Activated naive CD4-positive, alpha-beta T cell treated with anti-CD3 and anti-CD28 coated beads, Interleukin-2, amount 10 ng/mL, durations not matched to agents 7 days and 5 days (primary cell): ENCODE measurements at regions not wholly inside any gene's neighbourhood (a gene's known extent, or its start where the extent isn't known, plus 50 kb on each side); places are given as distances from the start of the nearest gene placed in this dataset.
A peak's percentile ranks its signal among the peaks of the same experiment; 100 is the strongest.
"Not testable (repeated sequence)": the region's sequence is repeated elsewhere in the genome, so short reads cannot be mapped to it uniquely, and the experiment has no call there.

Experiments
- CTCF ChIA-PET: fragments of 350-600 bp; sonication (Branson Sonifier 250); formaldehyde crosslinking; loops from one replicate; lab custom pipeline; 2021; ENCODE audit warnings: antibody characterized with exemption; lab: Charles Lee
- DNase-seq: peaks from one replicate; pipeline ENCODE4 v3.0.0-alpha.2; 2020
- H3K27ac Mint-ChIP-seq: one replicate; pipeline ENCODE4 v1.8.0; 2021; ENCODE audit warnings: mild to moderate bottlenecking, moderate library complexity, mixed read lengths
- H3K27me3 Mint-ChIP-seq: one replicate; pipeline ENCODE4 v1.8.0; 2021; ENCODE audit warnings: mild to moderate bottlenecking, mixed read lengths
- H3K36me3 Mint-ChIP-seq: one replicate; pipeline ENCODE4 v1.8.0; 2021; ENCODE audit warnings: mixed read lengths
- H3K4me1 Mint-ChIP-seq: one replicate; pipeline ENCODE4 v1.8.0; 2021; ENCODE audit warnings: mixed read lengths
- H3K4me3 Mint-ChIP-seq: one replicate; pipeline ENCODE4 v1.8.0; 2021; ENCODE audit warnings: mild to moderate bottlenecking, moderate library complexity, mixed read lengths
- H3K9me3 Mint-ChIP-seq: one replicate; pipeline ENCODE4 v1.8.0; 2021; ENCODE audit warnings: mixed read lengths

- CTCF ChIA-PET, result interaction anchor here (1.0 kb wide), 1 partner anchor 15 kb away, joined by 3 read pairs; no protein-coding TSS in a partner anchor
Observed at GRCh38 chr6:20335872-20336271, 65.8 kb upstream of the E2F3 start.

DNA sequence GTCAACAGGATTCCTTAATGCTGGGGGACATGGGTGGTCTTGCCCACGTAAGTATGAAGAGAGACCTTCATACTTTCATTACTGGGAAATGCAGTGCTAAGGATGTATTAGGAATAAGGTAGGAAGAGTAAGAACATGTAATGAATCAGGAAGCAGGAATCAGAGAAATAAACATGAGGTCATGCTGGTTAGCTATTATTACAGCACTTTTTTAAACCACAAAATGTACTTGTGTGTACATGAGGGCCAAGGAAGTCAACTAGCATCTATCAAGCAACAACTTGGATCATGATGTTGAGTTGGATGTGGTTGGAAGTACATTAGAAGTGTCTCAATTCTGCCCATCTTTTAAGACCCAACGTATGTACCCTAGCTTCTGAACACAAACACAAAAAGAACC, 63.5 kb upstream of the E2F3 start:
- CTCF ChIA-PET, result no interaction called here
- DNase-seq, result no peak
- H3K4me3 Mint-ChIP-seq, result no peak overlapping the region
- peaks cover 34% of the 10 kb centered on the region for H3K4me1 Mint-ChIP-seq
- H3K9me3 Mint-ChIP-seq, result peaks cover 6% of the 10 kb centered on the region
- no peak overlapping the region for H3K27ac Mint-ChIP-seq
- peaks cover 11% of the 10 kb centered on the region for H3K27me3 Mint-ChIP-seq
- H3K36me3 Mint-ChIP-seq, result peaks cover 6% of the 10 kb centered on the region

More at GRCh38 chr6:20335872-20336271, 65.8 kb upstream of the E2F3 start:
- Mint-ChIP-seq H3K4me1 (peaks cover 32% of the 10 kb centered on the region), H3K4me3 (peak overlapping the region; percentile 43), H3K27ac (peak overlapping the region; percentile 88), H3K27me3 (peaks cover 13% of the 10 kb centered on the region), H3K9me3 (peaks cover 9% of the 10 kb centered on the region), H3K36me3 (peaks cover 8% of the 10 kb centered on the region)
- no peak for DNase-seq

- Mint-ChIP-seq H3K27me3 (peaks cover 13% of the 10 kb centered on the region), H3K4me1 (peaks cover 37% of the 10 kb centered on the region), H3K27ac (no peak overlapping the region), H3K4me3 (no peak overlapping the region), H3K9me3 (peaks cover 6% of the 10 kb centered on the region), H3K36me3 (peaks cover 6% of the 10 kb centered on the region)
- DNase-seq, result no peak
- CTCF ChIA-PET, result interaction anchor here (1.3 kb wide), 1 partner anchor 9 kb away, joined by 5 read pairs; no protein-coding TSS in a partner anchor
Observed at GRCh38 chr6:20340068-20340848, 61.4 kb upstream of the E2F3 start.

GRCh38 chr6:20341096-20341495, 60.6 kb upstream of the E2F3 start:
- no peak overlapping the region for H3K27ac Mint-ChIP-seq
- CTCF ChIA-PET, result interaction anchor here (1.3 kb wide), 1 partner anchor 10 kb away, joined by 5 read pairs; no protein-coding TSS in a partner anchor

GRCh38 chr6:20341564-20341963, 60.1 kb upstream of the E2F3 start:
- Mint-ChIP-seq H3K36me3 (peaks cover 4% of the 10 kb centered on the region), H3K4me3 (no peak overlapping the region), H3K27ac (no peak overlapping the region), H3K27me3 (peaks cover 16% of the 10 kb centered on the region), H3K4me1 (peaks cover 24% of the 10 kb centered on the region), H3K9me3 (peaks cover 6% of the 10 kb centered on the region)
- no peak for DNase-seq
- CTCF ChIA-PET, result no interaction called here

More at GRCh38 chr6:20341096-20341495, 60.6 kb upstream of the E2F3 start:
- DNase-seq, result no peak
- H3K4me1 Mint-ChIP-seq, result peaks cover 28% of the 10 kb centered on the region
- peaks cover 6% of the 10 kb centered on the region for H3K9me3 Mint-ChIP-seq
- H3K27me3 Mint-ChIP-seq, result peaks cover 16% of the 10 kb centered on the region
- peaks cover 4% of the 10 kb centered on the region for H3K36me3 Mint-ChIP-seq
- no peak overlapping the region for H3K4me3 Mint-ChIP-seq

DNA sequence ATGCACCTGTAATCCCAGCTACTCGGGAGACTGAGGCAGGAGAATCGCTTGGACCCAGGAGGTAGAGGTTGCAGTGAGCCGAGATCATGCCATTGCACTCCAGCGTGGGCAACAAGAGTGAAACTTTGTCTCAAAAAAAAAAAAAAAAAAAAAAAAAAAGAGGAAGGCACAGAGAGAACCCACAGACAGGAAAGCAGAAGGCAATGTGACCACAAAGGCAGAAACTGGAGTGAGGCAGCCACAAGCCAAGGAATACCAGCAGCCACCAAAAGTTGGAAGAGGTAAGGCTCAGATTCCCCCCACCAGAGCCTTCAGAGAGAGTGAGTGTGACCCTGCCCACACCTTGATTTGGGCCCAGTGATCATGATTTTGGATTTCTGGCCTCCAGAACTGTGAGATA, 54.7 kb upstream of the E2F3 start:
- CTCF ChIA-PET, H3K9me3 Mint-ChIP-seq, H3K4me3 Mint-ChIP-seq, DNase-seq, H3K36me3 Mint-ChIP-seq, H3K27ac Mint-ChIP-seq: not testable (repeated sequence)
- Mint-ChIP-seq H3K4me1 (peaks cover 16% of the 10 kb centered on the region), H3K27me3 (peaks cover 20% of the 10 kb centered on the region)

DNA sequence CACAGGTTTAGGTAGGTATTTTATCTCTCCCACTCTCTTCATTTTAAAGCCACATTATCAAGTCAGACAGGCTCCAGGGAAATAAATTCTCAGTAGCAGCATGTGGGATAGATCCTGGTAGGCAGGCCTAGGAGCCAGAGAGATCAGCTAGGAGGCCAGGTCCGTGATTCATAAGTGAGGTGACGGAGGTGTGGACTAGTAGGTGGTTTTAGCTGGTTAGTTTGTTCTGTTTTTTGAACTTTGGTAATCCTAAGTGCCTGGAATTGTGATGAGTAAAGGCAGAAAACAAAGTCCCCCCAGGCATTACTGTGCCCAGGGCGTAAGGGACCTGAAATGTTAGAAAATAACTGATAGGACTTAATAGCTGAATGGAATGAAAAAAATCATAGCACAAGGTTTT, 53.6 kb upstream of the E2F3 start:
- Mint-ChIP-seq H3K27me3 (peaks cover 21% of the 10 kb centered on the region), H3K4me3 (no peak overlapping the region), H3K4me1 (peaks cover 9% of the 10 kb centered on the region), H3K27ac (no peak overlapping the region), H3K9me3 (peaks cover 3% of the 10 kb centered on the region), H3K36me3 (peaks cover 2% of the 10 kb centered on the region)
- CTCF ChIA-PET, result interaction anchor here (1.0 kb wide), 1 partner anchor 51 kb away, joined by 3 read pairs; no protein-coding TSS in a partner anchor
- no peak for DNase-seq

GRCh38 chr6:20349225-20349624, 52.5 kb upstream of the E2F3 start:
- H3K4me1 Mint-ChIP-seq, result peaks cover 4% of the 10 kb centered on the region

GRCh38 chr6:20350215-20350614, 51.5 kb upstream of the E2F3 start:
- DNase-seq, result no peak
- Mint-ChIP-seq H3K27ac (no peak overlapping the region), H3K4me1 (no peaks in the 10 kb centered on the region), H3K27me3 (peaks cover 15% of the 10 kb centered on the region), H3K9me3 (peaks cover 10% of the 10 kb centered on the region), H3K4me3 (no peak overlapping the region), H3K36me3 (peaks cover 6% of the 10 kb centered on the region)
- CTCF ChIA-PET, result interaction anchor here (1.3 kb wide), 1 partner anchor 23 kb away, joined by 3 read pairs; no protein-coding TSS in a partner anchor

More at GRCh38 chr6:20349225-20349624, 52.5 kb upstream of the E2F3 start:
- Mint-ChIP-seq H3K27ac (no peak overlapping the region), H3K4me3 (no peak overlapping the region), H3K9me3 (peaks cover 10% of the 10 kb centered on the region), H3K27me3 (peaks cover 23% of the 10 kb centered on the region), H3K36me3 (peaks cover 6% of the 10 kb centered on the region)
- no peak for DNase-seq
- CTCF ChIA-PET, result interaction anchor here (1.3 kb wide), 1 partner anchor 24 kb away, joined by 3 read pairs; no protein-coding TSS in a partner anchor

GRCh38 chr6:20351534-20351933, 50.1 kb upstream of the E2F3 start:
- Mint-ChIP-seq H3K9me3 (peaks cover 14% of the 10 kb centered on the region), H3K4me1 (no peaks in the 10 kb centered on the region), H3K27me3 (peaks cover 12% of the 10 kb centered on the region), H3K27ac (no peak overlapping the region), H3K4me3 (no peak overlapping the region), H3K36me3 (peaks cover 5% of the 10 kb centered on the region)
- DNase-seq, result no peak
- CTCF ChIA-PET, result interaction anchor here (1.0 to 1.1 kb wide), 2 partner anchors 16 to 77 kb away, joined by 3 read pairs; no protein-coding TSS in a partner anchor
